ENCODE measurements at regions not wholly inside any gene's neighbourhood (a gene's known extent, or its start where the extent isn't known, plus 50 kb on each side); places are given as distances from the start of the nearest gene placed in this dataset.

DNA sequence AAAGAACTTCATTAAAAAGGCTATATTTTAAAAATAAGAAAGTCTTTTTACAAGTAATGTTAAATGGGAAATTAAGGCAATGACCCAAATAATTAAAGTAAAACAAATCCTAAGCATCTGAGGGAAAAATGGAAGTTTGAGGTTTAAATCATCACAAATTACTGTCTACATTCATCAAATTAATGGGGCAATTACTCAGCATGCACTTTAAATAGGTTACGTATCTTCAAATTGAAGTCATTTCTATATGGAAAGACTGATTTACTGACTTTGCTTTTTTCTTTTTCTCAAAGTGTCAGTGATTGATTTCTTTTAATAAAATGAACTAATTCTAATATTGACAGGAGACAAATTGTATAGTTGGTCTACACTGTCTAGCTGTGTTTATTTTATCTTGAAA lies 1452.3 kb downstream of the NCAM2 start:
- in situ Hi-C loops (cut with MboI; ENCODE audit: low pct_unique_long_range_greater_than_20kb, low sequenced_read_pairs, unreplicated experiment), result no loop called here
- TF ChIP-seq CTCF (IDR thresholded peaks at IDR 0.05; ENCODE audit: extremely low read depth, insufficient read depth, missing control alignments), result no peak
- DNase-seq (ENCODE audit: low spot score), result no peak

DNA sequence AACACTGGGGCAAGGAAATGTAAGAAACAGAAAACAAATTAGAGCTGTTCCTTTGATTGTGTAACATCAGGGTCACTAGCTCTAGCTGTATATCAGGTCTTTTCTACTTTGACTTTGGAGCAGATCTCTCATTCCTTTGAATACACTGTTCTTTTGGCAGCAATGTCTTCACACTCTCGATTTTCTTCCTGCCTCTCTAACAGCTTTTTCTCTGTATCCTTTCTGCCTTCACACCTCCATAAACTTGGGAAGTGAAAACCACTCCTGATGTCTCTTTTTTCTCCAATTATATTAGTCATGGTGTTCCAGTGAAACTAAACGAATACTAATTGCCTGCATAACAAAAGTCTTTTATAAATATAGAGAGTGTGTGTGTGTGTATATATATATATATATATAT lies 1458.0 kb downstream of the NCAM2 start:
- TF ChIP-seq CTCF (IDR thresholded peaks at IDR 0.05; ENCODE audit: extremely low read depth, insufficient read depth, missing control alignments), result no peak
- in situ Hi-C loops (cut with MboI; ENCODE audit: low pct_unique_long_range_greater_than_20kb, low sequenced_read_pairs, unreplicated experiment), result no loop called here
- no peak for DNase-seq (ENCODE audit: low spot score)

GRCh38 chr21:22468893-22469292 lies 1470.7 kb downstream of the NCAM2 start:
- DNase-seq (ENCODE audit: low spot score), result no peak
- in situ Hi-C loops (cut with MboI; ENCODE audit: low pct_unique_long_range_greater_than_20kb, low sequenced_read_pairs, unreplicated experiment), result no loop called here
- TF ChIP-seq CTCF (IDR thresholded peaks at IDR 0.05; ENCODE audit: extremely low read depth, insufficient read depth, missing control alignments), result no peak

GRCh38 chr21:22474403-22474802 lies 1476.2 kb downstream of the NCAM2 start:
- no peak for DNase-seq (ENCODE audit: low spot score)
- no peak for TF ChIP-seq CTCF (IDR thresholded peaks at IDR 0.05; ENCODE audit: extremely low read depth, insufficient read depth, missing control alignments)
- in situ Hi-C loops (cut with MboI; ENCODE audit: low pct_unique_long_range_greater_than_20kb, low sequenced_read_pairs, unreplicated experiment), result no loop called here

GRCh38 chr21:22476214-22476613 lies 1478.0 kb downstream of the NCAM2 start:
- DNase-seq (ENCODE audit: low spot score), result no peak
- no peak for TF ChIP-seq CTCF (IDR thresholded peaks at IDR 0.05; ENCODE audit: extremely low read depth, insufficient read depth, missing control alignments)
- in situ Hi-C loops (cut with MboI; ENCODE audit: low pct_unique_long_range_greater_than_20kb, low sequenced_read_pairs, unreplicated experiment), result no loop called here

GRCh38 chr21:22476726-22477646 lies 1478.8 kb downstream of the NCAM2 start:
- no peak for DNase-seq (ENCODE audit: low spot score)
- TF ChIP-seq CTCF (IDR thresholded peaks at IDR 0.05; ENCODE audit: extremely low read depth, insufficient read depth, missing control alignments), result no peak
- in situ Hi-C loops (cut with MboI; ENCODE audit: low pct_unique_long_range_greater_than_20kb, low sequenced_read_pairs, unreplicated experiment), result no loop called here
